Transverse colon (tissue), 3 donors: ENCODE measurements at regions not wholly inside any gene's neighbourhood (a gene's known extent, or its start where the extent isn't known, plus 50 kb on each side); places are given as distances from the start of the nearest gene placed in this dataset.

Source experiments
- POLR2A ChIP-seq: fragments of 450-650 bp; IDR thresholded peaks from one replicate; pipeline ENCODE4 v1.6.1; 2016; ENCODE audit warnings: antibody characterized with exemption, mild to moderate bottlenecking, moderate library complexity
- TF ChIP-seq, protein P1 (sequence below), 5 experiments: fragments of 200-600 bp in 3 of 5; fragments of 450-650 bp in 2 of 5; sonication (generic) in 3 of 5; IDR thresholded peaks; 1 replicate in 2 of 5; 2 replicates in 3 of 5; pipeline ENCODE4 v1.5.1; 2016 to 2017; ENCODE audit warnings: antibody characterized with exemption in 5 of 5, inconsistent platforms in 3 of 5, mild to moderate bottlenecking in 2 of 5, moderate library complexity in 1 of 5

DNA sequence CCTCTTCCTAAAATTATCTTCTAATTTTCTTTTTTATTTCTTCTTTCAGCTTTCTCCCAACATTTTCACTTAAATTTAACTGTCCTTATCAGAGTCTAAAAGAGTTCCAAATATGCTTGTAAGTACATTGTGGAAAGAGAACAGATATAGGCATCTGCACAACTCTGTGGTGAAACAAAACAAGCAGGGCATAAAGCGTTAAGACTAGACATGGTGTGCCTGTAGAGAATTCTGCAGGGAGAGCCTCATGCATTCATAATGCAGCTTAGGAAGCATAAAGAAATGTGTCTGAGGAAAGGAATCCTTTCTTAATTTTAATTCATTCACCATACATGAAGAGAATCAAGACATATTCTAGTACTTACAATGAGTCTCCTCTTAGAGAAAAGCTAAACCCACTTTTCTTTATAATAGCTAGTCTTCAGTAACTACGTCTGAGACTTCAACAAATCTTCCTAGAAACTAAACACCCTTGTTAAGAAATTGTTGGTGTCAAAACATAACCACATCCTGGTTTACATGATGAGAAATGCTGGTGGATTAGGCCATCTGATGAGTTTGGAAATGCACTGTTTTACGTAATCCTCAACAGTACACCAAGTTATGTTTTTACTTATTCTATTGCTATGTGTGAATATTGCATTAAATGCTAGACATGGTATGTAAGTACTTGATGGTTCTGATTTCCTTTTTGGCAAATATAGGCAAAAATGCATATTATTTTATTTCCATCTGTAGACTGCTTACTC is 307.8 kb upstream of the GIMD1 start:
- TF ChIP-seq, protein P1, sequence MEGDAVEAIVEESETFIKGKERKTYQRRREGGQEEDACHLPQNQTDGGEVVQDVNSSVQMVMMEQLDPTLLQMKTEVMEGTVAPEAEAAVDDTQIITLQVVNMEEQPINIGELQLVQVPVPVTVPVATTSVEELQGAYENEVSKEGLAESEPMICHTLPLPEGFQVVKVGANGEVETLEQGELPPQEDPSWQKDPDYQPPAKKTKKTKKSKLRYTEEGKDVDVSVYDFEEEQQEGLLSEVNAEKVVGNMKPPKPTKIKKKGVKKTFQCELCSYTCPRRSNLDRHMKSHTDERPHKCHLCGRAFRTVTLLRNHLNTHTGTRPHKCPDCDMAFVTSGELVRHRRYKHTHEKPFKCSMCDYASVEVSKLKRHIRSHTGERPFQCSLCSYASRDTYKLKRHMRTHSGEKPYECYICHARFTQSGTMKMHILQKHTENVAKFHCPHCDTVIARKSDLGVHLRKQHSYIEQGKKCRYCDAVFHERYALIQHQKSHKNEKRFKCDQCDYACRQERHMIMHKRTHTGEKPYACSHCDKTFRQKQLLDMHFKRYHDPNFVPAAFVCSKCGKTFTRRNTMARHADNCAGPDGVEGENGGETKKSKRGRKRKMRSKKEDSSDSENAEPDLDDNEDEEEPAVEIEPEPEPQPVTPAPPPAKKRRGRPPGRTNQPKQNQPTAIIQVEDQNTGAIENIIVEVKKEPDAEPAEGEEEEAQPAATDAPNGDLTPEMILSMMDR (IDR thresholded peaks at IDR 0.05), result no peak
- TF ChIP-seq POLR2A, result no peak
